ENCODE measurements at regions not wholly inside any gene's neighbourhood (a gene's known extent, or its start where the extent isn't known, plus 50 kb on each side); places are given as distances from the start of the nearest gene placed in this dataset.

GRCh38 chr6:66628917-66629316 lies 921.9 kb upstream of the EYS start:
- Histone ChIP-seq H3K36me3 (ENCODE audit: control insufficient read depth, low read depth, low read length) (no peaks in the 10 kb centered on the region), H3K9ac (ENCODE audit: low read length) (no peak overlapping the region), H3K4me3 (ENCODE audit: low read length) (no peak overlapping the region), H3K27me3 (ENCODE audit: control insufficient read depth, insufficient read depth, low read length) (no peaks in the 10 kb centered on the region), H3K4me1 (ENCODE audit: control insufficient read depth, low read depth, low read length) (no peaks in the 10 kb centered on the region), H3K9me3 (ENCODE audit: control insufficient read depth, low read depth, low read length) (peaks cover 3% of the 10 kb centered on the region), H3K27ac (ENCODE audit: low read length) (no peak overlapping the region)

GRCh38 chr6:66623050-66623449 lies 916.0 kb upstream of the EYS start:
- Histone ChIP-seq H3K9ac (ENCODE audit: low read length) (no peak overlapping the region), H3K36me3 (ENCODE audit: control insufficient read depth, low read depth, low read length) (no peaks in the 10 kb centered on the region), H3K4me1 (ENCODE audit: control insufficient read depth, low read depth, low read length) (no peaks in the 10 kb centered on the region), H3K9me3 (ENCODE audit: control insufficient read depth, low read depth, low read length) (no peaks in the 10 kb centered on the region), H3K4me3 (ENCODE audit: low read length) (no peak overlapping the region), H3K27ac (ENCODE audit: low read length) (no peak overlapping the region), H3K27me3 (ENCODE audit: control insufficient read depth, insufficient read depth, low read length) (no peaks in the 10 kb centered on the region)

DNA sequence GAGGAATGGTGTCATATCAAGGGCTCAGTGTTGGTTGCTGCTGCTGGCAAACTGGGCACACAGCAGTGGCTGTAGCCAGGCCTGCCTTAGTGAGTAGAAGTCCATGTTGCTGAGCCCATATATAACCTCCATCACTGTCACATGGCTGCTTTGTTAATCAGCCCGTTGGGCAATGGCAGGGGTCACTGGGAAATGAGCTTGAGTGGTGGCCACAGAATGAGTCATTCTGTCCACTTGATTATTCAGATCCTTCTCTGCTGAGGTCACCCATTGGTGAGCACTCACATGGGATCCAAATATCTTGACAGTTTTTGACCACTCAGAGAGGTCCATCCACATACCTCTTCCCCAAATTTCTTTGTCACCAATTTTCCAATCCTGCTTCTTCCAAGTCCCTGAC lies 898.9 kb upstream of the EYS start:
- no peaks in the 10 kb centered on the region for H3K27me3 ChIP-seq (ENCODE audit: control insufficient read depth, insufficient read depth, low read length)
- H3K36me3 ChIP-seq (ENCODE audit: control insufficient read depth, low read depth, low read length), result no peaks in the 10 kb centered on the region
- H3K9me3 ChIP-seq (ENCODE audit: control insufficient read depth, low read depth, low read length), result peaks cover 3% of the 10 kb centered on the region
- H3K9ac ChIP-seq (ENCODE audit: low read length), result no peak overlapping the region
- no peak overlapping the region for H3K27ac ChIP-seq (ENCODE audit: low read length)
- H3K4me1 ChIP-seq (ENCODE audit: control insufficient read depth, low read depth, low read length), result no peaks in the 10 kb centered on the region
- H3K4me3 ChIP-seq (ENCODE audit: low read length), result no peak overlapping the region

DNA sequence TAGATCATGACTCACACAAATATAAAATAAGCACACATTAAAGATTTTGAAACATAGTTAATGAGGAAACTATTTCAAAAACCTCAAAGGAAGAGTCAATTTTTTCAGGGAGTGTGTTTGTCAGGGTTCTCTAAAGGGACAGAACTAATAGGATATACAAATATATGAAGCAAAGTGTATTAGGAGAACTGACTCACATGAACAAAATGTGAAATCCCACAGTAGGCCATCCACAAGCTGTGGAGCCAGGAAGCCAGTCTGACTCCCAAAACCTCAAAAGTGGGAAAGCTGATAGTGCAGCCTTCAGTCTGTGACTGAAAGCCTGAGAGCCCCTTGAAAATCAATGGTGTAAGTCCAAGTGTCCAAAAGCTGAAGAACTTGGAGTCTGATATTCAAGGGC lies 898.0 kb upstream of the EYS start:
- Histone ChIP-seq H3K9ac (ENCODE audit: low read length) (no peak overlapping the region), H3K4me1 (ENCODE audit: control insufficient read depth, low read depth, low read length) (no peaks in the 10 kb centered on the region)

DNA sequence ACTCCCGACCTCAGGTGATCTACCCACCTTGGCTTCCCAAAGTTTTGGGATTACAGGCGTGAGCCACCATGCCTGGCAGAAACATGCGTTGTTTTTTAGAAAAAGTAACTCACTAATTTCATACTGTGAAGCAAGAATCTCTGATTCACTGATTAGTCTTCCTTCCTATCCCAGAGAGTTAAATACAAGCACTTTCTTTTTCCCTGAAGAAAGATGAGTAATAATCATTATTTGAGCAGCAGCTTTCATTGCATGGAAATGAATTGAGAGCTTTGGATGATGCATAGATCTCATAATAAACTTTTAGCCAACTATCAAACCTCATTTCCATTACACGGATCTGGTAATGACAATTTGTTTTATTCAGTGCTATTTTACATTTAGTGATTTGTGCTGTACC lies 892.5 kb upstream of the EYS start:
- Histone ChIP-seq H3K27me3 (ENCODE audit: control insufficient read depth, insufficient read depth, low read length) (no peaks in the 10 kb centered on the region), H3K9ac (ENCODE audit: low read length) (no peak overlapping the region), H3K4me1 (ENCODE audit: control insufficient read depth, low read depth, low read length) (no peaks in the 10 kb centered on the region), H3K36me3 (ENCODE audit: control insufficient read depth, low read depth, low read length) (no peaks in the 10 kb centered on the region), H3K9me3 (ENCODE audit: control insufficient read depth, low read depth, low read length) (peaks cover 9% of the 10 kb centered on the region), H3K4me3 (ENCODE audit: low read length) (no peak overlapping the region), H3K27ac (ENCODE audit: low read length) (no peak overlapping the region)

More for the DNA sequence above, 898.0 kb upstream of the EYS start:
- H3K27me3 ChIP-seq (ENCODE audit: control insufficient read depth, insufficient read depth, low read length), result no peaks in the 10 kb centered on the region
- H3K27ac ChIP-seq (ENCODE audit: low read length), result no peak overlapping the region
- no peaks in the 10 kb centered on the region for H3K36me3 ChIP-seq (ENCODE audit: control insufficient read depth, low read depth, low read length)
- H3K9me3 ChIP-seq (ENCODE audit: control insufficient read depth, low read depth, low read length), result peaks cover 3% of the 10 kb centered on the region
- no peak overlapping the region for H3K4me3 ChIP-seq (ENCODE audit: low read length)

GRCh38 chr6:66578362-66578761 lies 871.3 kb upstream of the EYS start:
- no peak overlapping the region for H3K27ac ChIP-seq (ENCODE audit: low read length)
- H3K9ac ChIP-seq (ENCODE audit: low read length), result no peak overlapping the region
- H3K27me3 ChIP-seq (ENCODE audit: control insufficient read depth, insufficient read depth, low read length), result no peaks in the 10 kb centered on the region
- no peaks in the 10 kb centered on the region for H3K4me1 ChIP-seq (ENCODE audit: control insufficient read depth, low read depth, low read length)
- H3K36me3 ChIP-seq (ENCODE audit: control insufficient read depth, low read depth, low read length), result no peaks in the 10 kb centered on the region
- H3K9me3 ChIP-seq (ENCODE audit: control insufficient read depth, low read depth, low read length), result no peaks in the 10 kb centered on the region
- no peak overlapping the region for H3K4me3 ChIP-seq (ENCODE audit: low read length)

- Histone ChIP-seq H3K27ac (ENCODE audit: low read length) (no peak overlapping the region), H3K4me1 (ENCODE audit: control insufficient read depth, low read depth, low read length) (peaks cover under 1% of the 10 kb centered on the region), H3K9ac (ENCODE audit: low read length) (no peak overlapping the region), H3K9me3 (ENCODE audit: control insufficient read depth, low read depth, low read length) (peaks cover 12% of the 10 kb centered on the region), H3K27me3 (ENCODE audit: control insufficient read depth, insufficient read depth, low read length) (no peaks in the 10 kb centered on the region), H3K4me3 (ENCODE audit: low read length) (no peak overlapping the region), H3K36me3 (ENCODE audit: control insufficient read depth, low read depth, low read length) (no peaks in the 10 kb centered on the region)
Measured at GRCh38 chr6:66568271-66568670, 861.2 kb upstream of the EYS start.

DNA sequence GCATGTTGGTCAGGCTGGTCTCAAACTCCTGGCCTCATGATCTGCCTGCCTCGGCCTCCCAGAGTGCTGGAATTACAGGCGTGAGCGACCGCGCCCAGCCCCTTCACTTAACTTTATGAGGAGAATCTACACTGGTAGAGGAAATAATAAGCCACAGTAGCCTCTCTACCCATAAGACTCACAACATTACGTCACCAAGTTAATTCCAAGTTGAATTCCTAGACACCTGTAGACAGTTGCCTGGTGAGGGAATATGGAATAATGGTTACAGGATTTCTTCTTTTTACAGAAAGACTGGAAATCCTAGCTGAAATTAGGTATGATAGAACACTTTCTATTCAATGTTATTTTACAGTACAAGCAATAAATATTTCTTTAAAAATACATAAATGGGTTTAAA lies 854.5 kb upstream of the EYS start:
- Histone ChIP-seq H3K36me3 (ENCODE audit: control insufficient read depth, low read depth, low read length) (no peaks in the 10 kb centered on the region), H3K4me3 (ENCODE audit: low read length) (no peak overlapping the region), H3K27me3 (ENCODE audit: control insufficient read depth, insufficient read depth, low read length) (no peaks in the 10 kb centered on the region), H3K9ac (ENCODE audit: low read length) (no peak overlapping the region), H3K9me3 (ENCODE audit: control insufficient read depth, low read depth, low read length) (peaks cover 12% of the 10 kb centered on the region), H3K4me1 (ENCODE audit: control insufficient read depth, low read depth, low read length) (peaks cover 3% of the 10 kb centered on the region), H3K27ac (ENCODE audit: low read length) (no peak overlapping the region)

DNA sequence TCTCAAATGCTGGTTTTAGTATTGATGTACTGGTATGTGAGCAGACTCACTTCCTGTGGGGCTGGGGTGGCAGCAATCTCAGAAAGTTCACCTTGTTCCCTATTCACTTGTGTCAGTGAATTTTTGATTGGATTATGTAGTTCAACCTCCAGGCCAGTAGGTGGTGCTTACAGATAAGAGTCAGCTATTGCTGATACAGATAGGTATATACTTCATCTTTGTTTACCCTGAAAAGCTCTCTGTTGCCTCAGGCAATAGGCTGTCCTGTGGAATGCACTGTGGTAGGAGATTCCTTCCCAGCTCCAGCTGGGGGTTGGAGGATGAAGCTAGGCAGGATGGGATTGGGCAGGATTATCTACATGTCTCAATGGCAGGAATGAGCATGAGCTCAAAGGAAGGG lies 851.2 kb upstream of the EYS start:
- no peak overlapping the region for H3K27ac ChIP-seq (ENCODE audit: low read length)
- no peaks in the 10 kb centered on the region for H3K36me3 ChIP-seq (ENCODE audit: control insufficient read depth, low read depth, low read length)
- H3K27me3 ChIP-seq (ENCODE audit: control insufficient read depth, insufficient read depth, low read length), result no peaks in the 10 kb centered on the region
- peaks cover 6% of the 10 kb centered on the region for H3K9me3 ChIP-seq (ENCODE audit: control insufficient read depth, low read depth, low read length)
- H3K4me3 ChIP-seq (ENCODE audit: low read length), result no peak overlapping the region
- no peak overlapping the region for H3K9ac ChIP-seq (ENCODE audit: low read length)
- peaks cover 2% of the 10 kb centered on the region for H3K4me1 ChIP-seq (ENCODE audit: control insufficient read depth, low read depth, low read length)

DNA sequence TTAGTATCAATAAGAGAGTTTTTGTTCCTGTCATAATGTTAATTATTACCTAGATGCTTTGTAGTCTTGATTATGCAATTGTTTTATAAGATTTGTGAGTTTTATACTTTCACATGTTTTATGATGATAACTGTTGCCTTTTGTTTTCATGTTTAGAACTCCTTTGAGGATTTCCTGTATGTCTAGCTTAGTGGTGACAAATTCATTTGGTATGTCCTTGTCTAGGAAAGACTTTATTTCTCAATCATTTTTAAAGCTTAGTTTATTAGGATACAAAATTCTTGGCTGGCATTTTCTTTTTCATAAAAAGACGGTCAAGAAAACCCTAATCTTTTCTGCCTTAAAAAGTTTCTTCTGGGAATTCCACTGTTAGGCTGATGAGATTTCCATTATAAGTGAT lies 849.9 kb upstream of the EYS start:
- Histone ChIP-seq H3K9me3 (ENCODE audit: control insufficient read depth, low read depth, low read length) (peaks cover 6% of the 10 kb centered on the region), H3K27me3 (ENCODE audit: control insufficient read depth, insufficient read depth, low read length) (no peaks in the 10 kb centered on the region), H3K4me3 (ENCODE audit: low read length) (no peak overlapping the region), H3K9ac (ENCODE audit: low read length) (no peak overlapping the region), H3K27ac (ENCODE audit: low read length) (no peak overlapping the region), H3K36me3 (ENCODE audit: control insufficient read depth, low read depth, low read length) (no peaks in the 10 kb centered on the region), H3K4me1 (ENCODE audit: control insufficient read depth, low read depth, low read length) (no peaks in the 10 kb centered on the region)

DNA sequence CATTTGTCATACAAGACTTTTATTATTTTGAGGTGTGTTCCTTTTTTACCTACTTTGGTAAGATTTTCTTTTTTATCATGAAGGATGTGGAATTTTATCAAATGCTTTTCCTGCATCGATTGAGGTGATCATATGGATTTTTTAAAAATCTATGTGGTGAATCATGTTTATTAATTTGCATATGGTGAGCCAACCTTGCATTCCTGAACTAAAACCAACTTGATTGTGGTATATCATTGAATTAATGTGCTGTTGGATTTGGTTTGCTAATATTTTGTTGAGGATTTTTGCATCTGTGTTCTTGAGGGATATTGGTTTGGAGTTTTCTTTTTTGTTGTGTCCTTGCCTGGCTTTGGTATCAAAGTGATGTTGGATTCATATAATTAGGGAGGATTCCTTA lies 848.1 kb upstream of the EYS start:
- no peak overlapping the region for H3K4me3 ChIP-seq (ENCODE audit: low read length)
- H3K27me3 ChIP-seq (ENCODE audit: control insufficient read depth, insufficient read depth, low read length), result no peaks in the 10 kb centered on the region
- H3K9me3 ChIP-seq (ENCODE audit: control insufficient read depth, low read depth, low read length), result peaks cover 6% of the 10 kb centered on the region
- no peaks in the 10 kb centered on the region for H3K4me1 ChIP-seq (ENCODE audit: control insufficient read depth, low read depth, low read length)
- H3K9ac ChIP-seq (ENCODE audit: low read length), result no peak overlapping the region
- H3K27ac ChIP-seq (ENCODE audit: low read length), result no peak overlapping the region
- H3K36me3 ChIP-seq (ENCODE audit: control insufficient read depth, low read depth, low read length), result no peaks in the 10 kb centered on the region

DNA sequence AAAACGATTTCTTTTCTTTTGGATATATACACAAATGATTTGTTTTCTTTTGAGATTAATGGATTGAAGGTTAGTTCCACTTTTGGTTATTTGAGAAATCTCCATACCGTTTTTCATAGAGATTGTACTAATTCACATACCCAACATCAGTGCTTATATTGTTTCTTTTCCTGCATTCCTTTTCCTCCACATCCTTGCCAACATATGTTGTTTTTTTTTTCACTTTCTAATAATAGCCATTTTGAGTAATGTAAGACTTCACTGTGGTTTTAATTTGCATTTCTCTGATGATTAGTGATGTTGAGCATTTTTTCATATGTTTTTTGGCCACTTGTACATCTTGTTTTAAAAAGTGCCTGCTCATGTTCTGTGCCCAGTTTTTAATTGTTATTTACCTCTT lies 846.4 kb upstream of the EYS start:
- Histone ChIP-seq H3K9ac (ENCODE audit: low read length) (no peak overlapping the region), H3K27ac (ENCODE audit: low read length) (no peak overlapping the region), H3K4me3 (ENCODE audit: low read length) (no peak overlapping the region), H3K27me3 (ENCODE audit: control insufficient read depth, insufficient read depth, low read length) (no peaks in the 10 kb centered on the region), H3K4me1 (ENCODE audit: control insufficient read depth, low read depth, low read length) (no peaks in the 10 kb centered on the region), H3K36me3 (ENCODE audit: control insufficient read depth, low read depth, low read length) (no peaks in the 10 kb centered on the region), H3K9me3 (ENCODE audit: control insufficient read depth, low read depth, low read length) (peaks cover 6% of the 10 kb centered on the region)

Data from iPS-18a (cell line).